ENCODE measurements at regions not wholly inside any gene's neighbourhood (a gene's known extent, or its start where the extent isn't known, plus 50 kb on each side); places are given as distances from the start of the nearest gene placed in this dataset.

DNA sequence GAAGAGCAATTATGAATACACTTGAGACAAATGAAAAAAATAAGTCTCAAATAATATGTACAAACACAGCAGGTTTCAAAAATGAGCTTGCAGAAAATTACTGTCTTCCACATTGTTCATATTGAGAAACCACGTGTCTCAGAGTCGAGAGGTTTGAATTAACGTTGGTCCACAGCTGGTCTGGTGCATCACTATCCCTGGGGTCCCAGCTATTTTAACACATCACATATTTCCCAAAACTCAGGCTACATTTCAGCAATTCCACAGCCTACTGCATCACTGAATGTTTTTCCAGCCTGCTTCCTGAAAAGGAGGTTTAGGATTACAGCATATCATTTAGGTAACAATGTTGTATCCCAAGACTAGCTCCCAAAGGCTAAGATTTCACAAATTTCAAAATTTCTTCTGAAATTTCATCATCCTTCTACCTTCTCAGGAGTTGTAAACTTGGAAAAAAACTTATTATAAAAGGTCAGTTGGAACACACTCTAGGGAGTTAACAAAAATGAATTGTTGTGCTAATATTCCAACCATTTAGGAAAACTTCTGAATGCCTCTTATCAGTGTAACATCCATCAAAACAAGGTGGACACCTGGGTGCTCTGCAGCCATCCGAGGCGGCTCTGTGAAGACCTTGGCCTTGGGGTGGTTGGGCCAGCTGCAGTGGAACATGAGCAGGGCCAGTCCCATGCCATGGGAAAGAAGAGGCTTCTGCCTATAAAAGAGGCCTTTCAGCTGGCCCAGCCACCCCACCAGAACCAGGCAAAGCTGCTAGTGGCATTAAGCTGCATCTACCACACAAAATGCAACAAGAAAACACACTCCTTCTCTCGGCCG, 198.1 kb upstream of the RBBP8 start:
- FAIRE-seq (no peak), DNase-seq (no peak)
- Histone ChIP-seq H3K27ac (ENCODE audit: low read depth in 1 of 3, low read length in 2 of 3) (no peak overlapping the region), H3K4me1 (ENCODE audit: control insufficient read depth in 3 of 3, insufficient read depth in 2 of 3, low read depth in 1 of 3, low read length in 2 of 3) (no peaks in the 10 kb centered on the region), H3K9me3 (ENCODE audit: control insufficient read depth in 2 of 2, insufficient read depth in 1 of 2, low read depth in 1 of 2, low read length in 1 of 2) (no peaks in the 10 kb centered on the region), H3K27me3 (ENCODE audit: control insufficient read depth in 3 of 3, insufficient read depth in 3 of 3, low read length in 3 of 3) (no peaks in the 10 kb centered on the region), H3K36me3 (ENCODE audit: control insufficient read depth in 3 of 3, insufficient read depth in 2 of 3, low read depth in 1 of 3, low read length in 3 of 3) (no peaks in the 10 kb centered on the region), H3K4me3 (ENCODE audit: low read depth in 1 of 3, low read length in 3 of 3) (no peak overlapping the region)
- 91 to 92% (median 91%) methylated on average over 7 of the region's 7 CpGs for WGBS, 3 donors

DNA sequence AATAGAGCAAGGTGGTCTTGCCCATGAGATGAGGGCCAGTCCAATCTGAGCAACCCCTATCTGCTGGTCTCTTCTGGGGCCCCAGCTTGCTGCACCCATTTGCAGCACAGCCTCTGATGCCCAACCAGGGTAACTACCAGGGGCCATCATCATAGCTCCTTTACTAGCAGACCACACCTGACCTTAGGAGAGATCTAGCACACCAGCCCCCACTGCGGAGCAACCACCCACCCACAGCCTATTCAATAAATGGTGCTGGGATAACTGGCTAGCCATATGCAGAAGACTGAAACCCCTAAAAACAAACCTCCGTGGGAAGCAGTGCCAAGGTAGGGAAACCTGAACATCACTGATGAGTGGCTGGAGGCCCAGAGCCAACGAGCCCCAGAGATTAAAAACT, 196.1 kb upstream of the RBBP8 start:
- H3K4me1 ChIP-seq (ENCODE audit: control insufficient read depth in 3 of 3, insufficient read depth in 2 of 3, low read depth in 1 of 3, low read length in 2 of 3) = no peaks in the 10 kb centered on the region
- WGBS, 3 donors = 85 to 92% (median 88%) methylated on average over 3 of the region's 3 CpGs
- no peak overlapping the region for H3K4me3 ChIP-seq (ENCODE audit: low read depth in 1 of 3, low read length in 3 of 3)
- H3K27ac ChIP-seq (ENCODE audit: low read depth in 1 of 3, low read length in 2 of 3) = no peak overlapping the region
- H3K9me3 ChIP-seq (ENCODE audit: control insufficient read depth in 2 of 2, insufficient read depth in 1 of 2, low read depth in 1 of 2, low read length in 1 of 2) = no peaks in the 10 kb centered on the region
- DNase-seq = no peak
- H3K27me3 ChIP-seq (ENCODE audit: control insufficient read depth in 3 of 3, insufficient read depth in 3 of 3, low read length in 3 of 3) = no peaks in the 10 kb centered on the region
- H3K36me3 ChIP-seq (ENCODE audit: control insufficient read depth in 3 of 3, insufficient read depth in 2 of 3, low read depth in 1 of 3, low read length in 3 of 3) = no peaks in the 10 kb centered on the region
- no peak for FAIRE-seq

- no peaks in the 10 kb centered on the region for H3K4me1 ChIP-seq (ENCODE audit: control insufficient read depth in 3 of 3, insufficient read depth in 2 of 3, low read depth in 1 of 3, low read length in 2 of 3)
- no peak overlapping the region for H3K27ac ChIP-seq (ENCODE audit: low read depth in 1 of 3, low read length in 2 of 3)
- no peaks in the 10 kb centered on the region for H3K27me3 ChIP-seq (ENCODE audit: control insufficient read depth in 3 of 3, insufficient read depth in 3 of 3, low read length in 3 of 3)
- no peaks in the 10 kb centered on the region for H3K36me3 ChIP-seq (ENCODE audit: control insufficient read depth in 3 of 3, insufficient read depth in 2 of 3, low read depth in 1 of 3, low read length in 3 of 3)
- no peak for DNase-seq
- 69 to 85% (median 71%) methylated on average over 2 of the region's 2 CpGs for WGBS, 3 donors
- H3K9me3 ChIP-seq (ENCODE audit: control insufficient read depth in 2 of 2, insufficient read depth in 1 of 2, low read depth in 1 of 2, low read length in 1 of 2) = no peaks in the 10 kb centered on the region
- H3K4me3 ChIP-seq (ENCODE audit: low read depth in 1 of 3, low read length in 3 of 3) = no peak overlapping the region
- no peak for FAIRE-seq
These were observed 194.0 kb upstream of the RBBP8 start for GRCh38 chr18:22739061-22739642.

- Histone ChIP-seq H3K27ac (ENCODE audit: low read depth in 1 of 3, low read length in 2 of 3) (no peak overlapping the region), H3K4me3 (ENCODE audit: low read depth in 1 of 3, low read length in 3 of 3) (no peak overlapping the region), H3K27me3 (ENCODE audit: control insufficient read depth in 3 of 3, insufficient read depth in 3 of 3, low read length in 3 of 3) (no peaks in the 10 kb centered on the region), H3K9me3 (ENCODE audit: control insufficient read depth in 2 of 2, insufficient read depth in 1 of 2, low read depth in 1 of 2, low read length in 1 of 2) (no peaks in the 10 kb centered on the region), H3K4me1 (ENCODE audit: control insufficient read depth in 3 of 3, insufficient read depth in 2 of 3, low read depth in 1 of 3, low read length in 2 of 3) (no peaks in the 10 kb centered on the region), H3K36me3 (ENCODE audit: control insufficient read depth in 3 of 3, insufficient read depth in 2 of 3, low read depth in 1 of 3, low read length in 3 of 3) (no peaks in the 10 kb centered on the region)
- WGBS, 3 donors = 69 to 83% (median 77%) methylated on average over 4 of the region's 4 CpGs
- FAIRE-seq = no peak
- no peak for DNase-seq
These were observed 193.3 kb upstream of the RBBP8 start for GRCh38 chr18:22739789-22740188.

DNA sequence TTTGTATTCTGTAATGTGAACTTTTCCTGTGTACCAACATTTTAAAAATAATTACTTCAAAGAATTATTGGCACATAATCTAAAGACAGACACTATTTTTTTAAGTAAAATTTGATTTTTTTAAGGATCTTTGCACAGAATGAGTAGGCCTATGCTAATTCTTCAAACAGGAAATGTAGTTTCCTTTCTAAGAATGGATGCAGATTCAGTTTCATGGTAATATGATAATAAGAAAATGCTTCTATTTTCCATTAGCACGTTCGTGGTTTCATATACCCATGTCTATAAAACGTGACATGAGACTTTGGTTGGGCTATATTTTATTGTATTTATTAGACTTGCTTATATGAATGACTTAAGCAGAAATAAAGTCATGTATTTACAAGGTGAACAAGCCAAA, 191.8 kb upstream of the RBBP8 start:
- FAIRE-seq = no peak
- no peaks in the 10 kb centered on the region for H3K27me3 ChIP-seq (ENCODE audit: control insufficient read depth in 3 of 3, insufficient read depth in 3 of 3, low read length in 3 of 3)

DNA sequence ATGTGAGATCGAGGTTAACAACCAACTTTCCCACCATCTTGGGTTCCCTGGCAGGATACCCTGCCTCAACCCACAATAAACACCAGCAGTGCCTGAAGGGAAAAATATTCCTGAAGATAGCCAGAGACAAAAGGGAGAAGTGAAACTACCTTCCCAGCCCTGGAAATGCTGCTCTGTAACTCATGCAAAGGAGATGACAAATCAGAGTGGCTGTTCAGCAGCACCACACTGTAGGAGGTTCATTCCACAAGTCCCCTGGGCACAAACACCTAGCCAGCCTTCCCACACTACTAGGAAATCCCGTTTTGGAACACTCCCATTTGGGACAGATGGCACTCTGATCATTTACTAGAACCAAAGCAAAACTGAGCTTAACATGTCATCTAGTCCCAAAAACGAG, 190.7 kb upstream of the RBBP8 start:
- DNase-seq (no peak), FAIRE-seq (no peak)
- Histone ChIP-seq H3K27me3 (ENCODE audit: control insufficient read depth in 3 of 3, insufficient read depth in 3 of 3, low read length in 3 of 3) (no peaks in the 10 kb centered on the region), H3K4me3 (ENCODE audit: low read depth in 1 of 3, low read length in 3 of 3) (no peak overlapping the region), H3K27ac (ENCODE audit: low read depth in 1 of 3, low read length in 2 of 3) (no peak overlapping the region), H3K4me1 (ENCODE audit: control insufficient read depth in 3 of 3, insufficient read depth in 2 of 3, low read depth in 1 of 3, low read length in 2 of 3) (no peaks in the 10 kb centered on the region), H3K9me3 (ENCODE audit: control insufficient read depth in 2 of 2, insufficient read depth in 1 of 2, low read depth in 1 of 2, low read length in 1 of 2) (peaks cover 0 to 3% of the 10 kb centered on the region in 2 donors), H3K36me3 (ENCODE audit: control insufficient read depth in 3 of 3, insufficient read depth in 2 of 3, low read depth in 1 of 3, low read length in 3 of 3) (no peaks in the 10 kb centered on the region)
- 53 to 64% (median 61%) methylated on average over 3 of the region's 3 CpGs for WGBS, 3 donors

More for the DNA sequence above, 191.8 kb upstream of the RBBP8 start:
- DNase-seq = no peak
- Histone ChIP-seq H3K36me3 (ENCODE audit: control insufficient read depth in 3 of 3, insufficient read depth in 2 of 3, low read depth in 1 of 3, low read length in 3 of 3) (no peaks in the 10 kb centered on the region), H3K4me3 (ENCODE audit: low read depth in 1 of 3, low read length in 3 of 3) (no peak overlapping the region), H3K9me3 (ENCODE audit: control insufficient read depth in 2 of 2, insufficient read depth in 1 of 2, low read depth in 1 of 2, low read length in 1 of 2) (no peaks in the 10 kb centered on the region), H3K27ac (ENCODE audit: low read depth in 1 of 3, low read length in 2 of 3) (no peak overlapping the region), H3K4me1 (ENCODE audit: control insufficient read depth in 3 of 3, insufficient read depth in 2 of 3, low read depth in 1 of 3, low read length in 2 of 3) (no peaks in the 10 kb centered on the region)
- WGBS, 3 donors = 61 to 90% (median 78%) methylated on average over 3 of the region's 3 CpGs

DNA sequence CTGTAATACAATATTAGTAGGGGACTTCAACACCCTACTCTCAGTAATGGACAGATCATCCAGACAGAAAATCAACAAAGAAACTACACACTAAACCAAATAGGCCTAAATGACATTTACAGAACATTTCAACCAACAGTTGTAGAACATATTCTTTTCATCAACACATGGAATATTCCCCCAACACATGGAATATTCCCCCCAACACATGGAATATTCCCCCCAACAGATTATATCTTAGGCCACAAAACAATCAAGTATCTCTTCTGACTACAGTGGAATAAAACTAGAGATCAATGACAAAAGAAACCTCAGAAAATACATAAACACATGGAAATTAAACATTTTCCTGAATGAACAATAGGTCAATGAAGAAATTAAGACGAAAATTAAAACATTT, 187.2 kb upstream of the RBBP8 start:
- DNase-seq (no peak), FAIRE-seq (no peak)
- Histone ChIP-seq H3K4me1 (ENCODE audit: control insufficient read depth in 3 of 3, insufficient read depth in 2 of 3, low read depth in 1 of 3, low read length in 2 of 3) (no peaks in the 10 kb centered on the region), H3K27ac (ENCODE audit: low read depth in 1 of 3, low read length in 2 of 3) (no peak overlapping the region), H3K36me3 (ENCODE audit: control insufficient read depth in 3 of 3, insufficient read depth in 2 of 3, low read depth in 1 of 3, low read length in 3 of 3) (no peaks in the 10 kb centered on the region), H3K9me3 (ENCODE audit: control insufficient read depth in 2 of 2, insufficient read depth in 1 of 2, low read depth in 1 of 2, low read length in 1 of 2) (peaks cover 0 to 8% of the 10 kb centered on the region in 2 donors), H3K4me3 (ENCODE audit: low read depth in 1 of 3, low read length in 3 of 3) (no peak overlapping the region), H3K27me3 (ENCODE audit: control insufficient read depth in 3 of 3, insufficient read depth in 3 of 3, low read length in 3 of 3) (no peaks in the 10 kb centered on the region)
- WGBS, 3 donors = 64 to 83% (median 79%) methylated on average over 1 of the region's 1 CpG

- H3K27ac ChIP-seq (ENCODE audit: low read depth in 1 of 3, low read length in 2 of 3) = no peak overlapping the region
- DNase-seq = no peak
- no peak for FAIRE-seq
- no peaks in the 10 kb centered on the region for H3K36me3 ChIP-seq (ENCODE audit: control insufficient read depth in 3 of 3, insufficient read depth in 2 of 3, low read depth in 1 of 3, low read length in 3 of 3)
- no peaks in the 10 kb centered on the region for H3K27me3 ChIP-seq (ENCODE audit: control insufficient read depth in 3 of 3, insufficient read depth in 3 of 3, low read length in 3 of 3)
- WGBS, 3 donors = 86 to 94% (median 92%) methylated on average over 2 of the region's 2 CpGs
- H3K4me3 ChIP-seq (ENCODE audit: low read depth in 1 of 3, low read length in 3 of 3) = no peak overlapping the region
- H3K9me3 ChIP-seq (ENCODE audit: control insufficient read depth in 2 of 2, insufficient read depth in 1 of 2, low read depth in 1 of 2, low read length in 1 of 2) = peaks cover 0 to 5% of the 10 kb centered on the region in 2 donors
- no peaks in the 10 kb centered on the region for H3K4me1 ChIP-seq (ENCODE audit: control insufficient read depth in 3 of 3, insufficient read depth in 2 of 3, low read depth in 1 of 3, low read length in 2 of 3)
These were observed 181.1 kb upstream of the RBBP8 start for GRCh38 chr18:22752014-22752413.

Data from small intestine (tissue), 7 donors.